Small intestine (tissue), 7 donors: ENCODE measurements at regions not wholly inside any gene's neighbourhood (a gene's known extent, or its start where the extent isn't known, plus 50 kb on each side); places are given as distances from the start of the nearest gene placed in this dataset.

Experiments used
- DNase-seq, 2 donors: peaks; one replicate each; pipeline versions ENCODE4 v3.0.0 to v3.0.0-alpha.2; 2013
- FAIRE-seq: peaks from 2 replicates; lab custom pipeline; 2012; peaks lifted over from hg19 to GRCh38; lab: Jason Lieb, UNC
- H3K27ac ChIP-seq, 3 donors: one replicate each; pipeline ENCODE4 v1.5.1; 2013; ENCODE audit warnings: low read length in 2 of 3, mild to moderate bottlenecking in 2 of 3, control low read depth in 1 of 3, inconsistent platforms in 1 of 3, low read depth in 1 of 3, moderate library complexity in 1 of 3
- H3K27me3 ChIP-seq, 3 donors: one replicate each; pipeline ENCODE4 v1.6.1; 2013; ENCODE audit warnings: low read length in 3 of 3, inconsistent platforms in 1 of 3; ENCODE audit not compliant: control insufficient read depth in 3 of 3, insufficient read depth in 3 of 3
- H3K36me3 ChIP-seq, 3 donors: one replicate each; pipeline ENCODE4 v1.6.1; 2013; ENCODE audit warnings: low read length in 3 of 3, inconsistent platforms in 1 of 3, low read depth in 1 of 3, mild to moderate bottlenecking in 1 of 3, moderate library complexity in 1 of 3; ENCODE audit not compliant: control insufficient read depth in 3 of 3, insufficient read depth in 2 of 3
- H3K4me1 ChIP-seq, 3 donors: one replicate each; pipeline ENCODE4 v1.6.1; 2013; ENCODE audit warnings: low read length in 2 of 3, inconsistent platforms in 1 of 3, low read depth in 1 of 3, mild to moderate bottlenecking in 1 of 3, moderate library complexity in 1 of 3; ENCODE audit not compliant: control insufficient read depth in 3 of 3, insufficient read depth in 2 of 3
- H3K4me3 ChIP-seq, 3 donors: one replicate each; pipeline ENCODE4 v1.5.1; 2013; ENCODE audit warnings: low read length in 3 of 3, control low read depth in 1 of 3, inconsistent platforms in 1 of 3, low read depth in 1 of 3, mild to moderate bottlenecking in 1 of 3, moderate library complexity in 1 of 3
- H3K9me3 ChIP-seq, 2 donors: one replicate each; pipeline ENCODE4 v1.6.1; 2013; ENCODE audit warnings: low read depth in 1 of 2, low read length in 1 of 2; ENCODE audit not compliant: control insufficient read depth in 2 of 2, insufficient read depth in 1 of 2
- WGBS, 3 donors: extraction: QIAGEN DNeasy Blood & Tissue Kit; methylation state at CpG; one replicate each; pipeline ENCODE4 v1.1.7; 2013; 5-methylcytosine and 5-hydroxymethylcytosine counted together
- donor health status: healthy with polysubstance abuse.
- donor health status: control.
- donor health status: control.
- donor health status: Bipolar disorder and iron deficiency.
- donor health status: healthy.

GRCh38 chr20:39547546-39548408 is 585.6 kb downstream of the DHX35 start:
- Histone ChIP-seq H3K36me3 (no peaks in the 10 kb centered on the region), H3K27me3 (no peaks in the 10 kb centered on the region), H3K4me3 (no peak overlapping the region), H3K27ac (no peak overlapping the region), H3K4me1 (no peaks in the 10 kb centered on the region), H3K9me3 (peaks cover 0 to 6% of the 10 kb centered on the region in 2 donors)
- DNase-seq (no peak), FAIRE-seq (no peak)
- 59 to 66% (median 66%) methylated on average over 6 of the region's 6 CpGs for WGBS, 3 donors

GRCh38 chr20:39541136-39541803 is 579.1 kb downstream of the DHX35 start:
- Histone ChIP-seq H3K27me3 (no peaks in the 10 kb centered on the region), H3K4me1 (no peaks in the 10 kb centered on the region), H3K27ac (no peak overlapping the region), H3K4me3 (no peak overlapping the region), H3K9me3 (no peaks in the 10 kb centered on the region), H3K36me3 (no peaks in the 10 kb centered on the region)
- peak in 1 of 2 donors; percentile 5 for DNase-seq
- WGBS, 3 donors, result 73 to 87% (median 80%) methylated on average over 2 of the region's 2 CpGs
- no peak for FAIRE-seq

GRCh38 chr20:39538317-39538716 is 576.2 kb downstream of the DHX35 start:
- Histone ChIP-seq H3K4me1 (no peaks in the 10 kb centered on the region), H3K36me3 (no peaks in the 10 kb centered on the region), H3K27me3 (no peaks in the 10 kb centered on the region), H3K9me3 (no peaks in the 10 kb centered on the region), H3K27ac (no peak overlapping the region), H3K4me3 (no peak overlapping the region)
- DNase-seq (no peak), FAIRE-seq (no peak)

- Histone ChIP-seq H3K27ac (no peak overlapping the region), H3K9me3 (no peaks in the 10 kb centered on the region), H3K27me3 (no peaks in the 10 kb centered on the region), H3K4me3 (no peak overlapping the region), H3K36me3 (no peaks in the 10 kb centered on the region), H3K4me1 (no peaks in the 10 kb centered on the region)
- 93 to 98% (median 96%) methylated on average over 1 of the region's 1 CpG for WGBS, 3 donors
- DNase-seq (no peak), FAIRE-seq (no peak)
These were observed 573.2 kb downstream of the DHX35 start for GRCh38 chr20:39535301-39535700.

GRCh38 chr20:39534846-39535245 is 572.7 kb downstream of the DHX35 start:
- Histone ChIP-seq H3K36me3 (no peaks in the 10 kb centered on the region), H3K27ac (no peak overlapping the region), H3K4me1 (no peaks in the 10 kb centered on the region), H3K27me3 (no peaks in the 10 kb centered on the region), H3K9me3 (no peaks in the 10 kb centered on the region), H3K4me3 (no peak overlapping the region)
- DNase-seq (no peak), FAIRE-seq (no peak)
- 69 to 100% (median 79%) methylated on average over 1 of the region's 1 CpG for WGBS, 3 donors

GRCh38 chr20:39533858-39534257 is 571.7 kb downstream of the DHX35 start:
- Histone ChIP-seq H3K4me1 (no peaks in the 10 kb centered on the region), H3K9me3 (no peaks in the 10 kb centered on the region), H3K36me3 (no peaks in the 10 kb centered on the region), H3K27me3 (no peaks in the 10 kb centered on the region), H3K4me3 (no peak overlapping the region), H3K27ac (no peak overlapping the region)
- FAIRE-seq (no peak), DNase-seq (peak in 1 of 2 donors; percentile 14)
- whole genome bisulfite sequencing, 3 donors, result 13 to 55% (median 22%) methylated on average over 3 of the region's 3 CpGs

- no peaks in the 10 kb centered on the region for H3K4me1 ChIP-seq
- no peaks in the 10 kb centered on the region for H3K9me3 ChIP-seq
- no peak overlapping the region for H3K4me3 ChIP-seq
- H3K36me3 ChIP-seq, result no peaks in the 10 kb centered on the region
- WGBS, 3 donors, result 15 to 76% (median 35%) methylated on average over 1 of the region's 1 CpG
- peak in 1 of 2 donors; percentile 32 for DNase-seq
- no peak overlapping the region for H3K27ac ChIP-seq
- no peaks in the 10 kb centered on the region for H3K27me3 ChIP-seq
- FAIRE-seq, result no peak
These were observed 570.1 kb downstream of the DHX35 start for GRCh38 chr20:39532205-39532604.

GRCh38 chr20:39528436-39528835 is 566.3 kb downstream of the DHX35 start:
- Histone ChIP-seq H3K27ac (no peak overlapping the region), H3K4me3 (no peak overlapping the region), H3K36me3 (no peaks in the 10 kb centered on the region), H3K4me1 (no peaks in the 10 kb centered on the region), H3K27me3 (no peaks in the 10 kb centered on the region), H3K9me3 (no peaks in the 10 kb centered on the region)
- FAIRE-seq, result no peak
- 85 to 96% (median 87%) methylated on average over 4 of the region's 4 CpGs for WGBS, 3 donors
- DNase-seq, result no peak
